Fibroblast of villous mesenchyme (primary cell): ENCODE measurements at regions not wholly inside any gene's neighbourhood (a gene's known extent, or its start where the extent isn't known, plus 50 kb on each side); places are given as distances from the start of the nearest gene placed in this dataset.
A peak's percentile ranks its signal among the peaks of the same experiment; 100 is the strongest.

Experiments
- DNase-seq: peaks from one replicate; pipeline ENCODE4 v3.0.0-alpha.2; 2010; ENCODE audit warnings: low read depth
- H3K4me3 ChIP-seq: 2 replicates; pipeline ENCODE4 v1.5.1; 2011; ENCODE audit warnings: low read depth, mild to moderate bottlenecking, low read length
- TF ChIP-seq, protein P1 (sequence below): IDR thresholded peaks from 2 replicates; pipeline ENCODE4 v1.5.1; 2012; ENCODE audit warnings: low read depth, mild to moderate bottlenecking, low read length; ENCODE audit not compliant: insufficient read depth

DNA sequence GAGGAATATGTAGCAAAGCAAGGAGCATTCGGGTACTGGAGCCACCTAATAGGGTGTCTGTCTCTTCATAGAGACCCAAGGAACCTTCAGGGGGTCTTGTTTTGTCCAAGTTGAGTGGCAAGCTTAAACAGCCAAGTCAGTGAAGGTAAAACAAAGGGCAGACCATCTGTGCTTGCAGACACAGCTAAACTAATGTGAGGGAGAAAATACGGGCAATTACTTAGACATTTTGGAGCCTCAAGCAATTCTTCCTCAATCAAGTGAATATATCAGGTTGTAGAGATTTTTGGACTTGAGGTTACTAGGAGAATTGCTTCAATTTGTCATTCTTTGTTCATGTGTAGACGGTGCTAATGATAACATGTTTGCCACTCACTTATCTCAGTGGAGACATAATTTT, 148.2 kb upstream of the ARHGAP20 start:
- no peak for DNase-seq
- TF ChIP-seq, protein P1, sequence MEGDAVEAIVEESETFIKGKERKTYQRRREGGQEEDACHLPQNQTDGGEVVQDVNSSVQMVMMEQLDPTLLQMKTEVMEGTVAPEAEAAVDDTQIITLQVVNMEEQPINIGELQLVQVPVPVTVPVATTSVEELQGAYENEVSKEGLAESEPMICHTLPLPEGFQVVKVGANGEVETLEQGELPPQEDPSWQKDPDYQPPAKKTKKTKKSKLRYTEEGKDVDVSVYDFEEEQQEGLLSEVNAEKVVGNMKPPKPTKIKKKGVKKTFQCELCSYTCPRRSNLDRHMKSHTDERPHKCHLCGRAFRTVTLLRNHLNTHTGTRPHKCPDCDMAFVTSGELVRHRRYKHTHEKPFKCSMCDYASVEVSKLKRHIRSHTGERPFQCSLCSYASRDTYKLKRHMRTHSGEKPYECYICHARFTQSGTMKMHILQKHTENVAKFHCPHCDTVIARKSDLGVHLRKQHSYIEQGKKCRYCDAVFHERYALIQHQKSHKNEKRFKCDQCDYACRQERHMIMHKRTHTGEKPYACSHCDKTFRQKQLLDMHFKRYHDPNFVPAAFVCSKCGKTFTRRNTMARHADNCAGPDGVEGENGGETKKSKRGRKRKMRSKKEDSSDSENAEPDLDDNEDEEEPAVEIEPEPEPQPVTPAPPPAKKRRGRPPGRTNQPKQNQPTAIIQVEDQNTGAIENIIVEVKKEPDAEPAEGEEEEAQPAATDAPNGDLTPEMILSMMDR = no peak
- no peak overlapping the region for H3K4me3 ChIP-seq

DNA sequence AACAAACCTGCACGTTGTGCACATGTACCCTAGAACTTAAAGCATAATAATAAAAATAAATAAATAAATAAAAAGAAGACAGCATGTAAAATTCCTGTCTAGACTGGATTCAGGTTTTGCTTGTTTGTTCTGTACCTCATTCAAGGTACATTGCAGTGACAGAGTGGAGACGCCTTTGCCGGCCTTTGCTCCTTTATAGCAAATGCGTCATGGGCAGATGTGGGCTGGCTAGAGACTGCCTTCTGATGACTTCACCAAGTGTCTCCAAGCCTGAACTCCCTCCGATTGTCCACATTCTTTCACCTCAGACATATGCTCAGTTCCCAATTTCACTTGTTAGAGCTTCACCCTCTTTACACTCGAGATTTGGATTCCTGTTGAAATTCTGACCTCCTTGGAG, 147.8 kb upstream of the ARHGAP20 start:
- H3K4me3 ChIP-seq = no peak overlapping the region
- TF ChIP-seq, protein P1 = no peak
- DNase-seq = no peak

DNA sequence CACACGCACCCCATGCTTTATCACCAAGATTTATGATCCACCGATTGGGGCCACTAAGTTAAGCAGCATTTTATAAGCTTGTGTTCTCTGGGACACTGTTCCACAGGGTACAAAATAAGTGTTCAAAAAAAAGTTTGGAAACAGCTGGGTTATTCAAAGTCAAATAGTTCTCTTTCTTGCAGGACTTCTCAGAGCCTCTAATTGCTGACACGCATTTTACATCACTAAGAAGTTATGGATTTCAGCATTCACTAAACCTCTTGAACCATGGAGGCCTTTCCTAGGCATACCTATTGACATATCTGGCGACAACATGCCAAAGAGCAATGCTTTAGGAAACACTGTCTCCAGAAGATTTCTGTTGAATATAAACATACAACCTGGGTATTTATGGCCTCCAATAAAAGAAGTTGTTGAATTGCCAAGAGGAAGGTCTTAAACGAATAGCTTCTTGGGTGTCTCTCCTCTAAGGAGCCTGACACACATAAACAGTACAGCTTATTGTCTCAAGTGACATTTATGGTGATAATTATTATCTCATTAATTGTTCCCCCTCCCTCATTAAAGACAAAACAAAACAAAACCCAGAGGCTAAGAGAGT, 147.1 kb upstream of the ARHGAP20 start:
- no peak overlapping the region for H3K4me3 ChIP-seq
- TF ChIP-seq, protein P1 = no peak
- DNase-seq = peak; percentile 50

DNA sequence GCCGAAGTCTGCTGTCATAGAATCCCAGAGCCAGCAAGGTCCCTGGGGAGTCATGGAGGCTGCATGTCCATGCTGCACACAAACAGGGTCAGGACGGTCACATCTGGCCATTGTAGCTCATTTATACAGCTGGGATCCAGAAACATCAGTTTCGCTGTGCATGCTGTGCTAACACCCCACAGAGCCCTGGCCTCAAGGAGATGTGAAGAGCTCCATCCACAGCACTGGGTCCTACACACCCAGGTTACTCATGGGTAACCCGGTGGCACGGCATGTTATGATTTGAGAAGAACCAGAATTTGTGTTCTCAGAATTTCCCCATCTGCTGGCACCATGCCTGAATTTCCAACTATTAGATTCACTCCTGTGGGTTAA, 146.3 kb upstream of the ARHGAP20 start:
- TF ChIP-seq, protein P1 = no peak
- peak; percentile 65 for DNase-seq
- no peak overlapping the region for H3K4me3 ChIP-seq

DNA sequence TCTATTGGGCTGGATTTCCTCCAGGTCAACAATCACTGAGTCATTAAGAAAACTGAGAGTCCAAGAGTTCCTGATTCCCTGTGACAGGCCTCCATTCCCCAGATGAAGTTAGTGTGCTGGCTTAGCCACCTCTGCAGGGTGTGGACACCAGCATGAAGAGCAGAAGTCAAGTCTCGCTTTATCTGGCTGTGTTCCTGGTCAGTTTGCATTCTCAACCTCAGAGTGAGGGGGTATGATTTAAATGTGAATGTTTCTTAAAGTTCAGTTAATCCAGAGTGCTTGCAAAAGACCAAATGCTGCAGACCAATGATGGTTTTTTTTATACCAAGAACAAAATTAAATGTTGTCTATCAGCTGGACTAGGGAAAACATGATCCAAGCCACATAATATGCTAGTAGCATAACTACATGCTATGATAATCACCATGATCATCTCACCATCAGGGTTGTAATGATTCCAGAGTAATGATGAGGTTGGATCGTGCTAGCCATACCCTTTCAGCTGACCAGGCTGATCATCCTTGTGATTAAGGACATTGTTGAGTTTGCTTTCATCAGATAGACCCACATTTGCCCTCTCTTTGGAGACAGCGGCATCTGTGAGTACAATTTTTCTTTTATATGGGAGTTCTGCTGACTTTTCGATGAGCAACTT, 145.8 kb upstream of the ARHGAP20 start:
- H3K4me3 ChIP-seq = no peak overlapping the region
- peak; percentile 76 for DNase-seq
- TF ChIP-seq, protein P1 = no peak

DNA sequence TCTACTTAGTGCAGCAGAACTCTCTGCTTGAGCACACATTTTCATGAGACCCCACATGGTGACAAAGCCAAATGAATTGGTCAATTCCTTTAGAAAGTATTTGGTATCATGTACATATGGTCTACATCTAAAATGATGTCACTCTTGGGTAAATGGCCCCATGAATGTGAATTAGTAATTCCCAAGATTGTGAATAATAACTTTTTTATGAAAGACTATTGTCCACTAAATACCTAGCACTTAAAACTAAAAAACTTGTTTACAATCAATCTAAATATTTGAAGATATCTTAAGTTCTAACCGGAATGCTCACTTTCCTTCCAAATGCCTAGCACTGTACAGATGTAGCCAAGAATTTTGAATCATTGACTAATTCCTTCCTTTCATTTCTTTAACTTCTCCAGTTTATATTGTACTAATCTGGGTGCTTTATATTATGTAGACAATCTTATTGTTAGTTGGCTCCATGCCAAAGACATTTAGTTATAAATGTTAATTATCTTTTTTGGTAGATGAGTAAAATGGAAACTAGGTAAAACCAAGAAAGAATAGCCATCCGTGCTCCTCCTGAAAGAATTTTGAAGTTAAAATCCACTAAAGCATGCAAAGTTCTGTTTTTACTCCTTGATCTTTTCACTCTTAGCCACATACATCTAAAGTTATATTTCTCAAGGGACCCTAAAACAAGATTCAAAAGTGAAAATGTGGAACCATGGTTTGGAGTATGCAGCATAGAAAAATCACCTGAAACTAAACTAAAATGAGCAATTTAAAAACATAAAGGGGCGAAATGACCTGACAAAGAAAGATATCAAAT, 145.0 kb upstream of the ARHGAP20 start:
- DNase-seq = no peak
- no peak overlapping the region for H3K4me3 ChIP-seq
- TF ChIP-seq, protein P1 = no peak
